KMS-11 (cell line): ENCODE measurements at regions not wholly inside any gene's neighbourhood (a gene's known extent, or its start where the extent isn't known, plus 50 kb on each side); places are given as distances from the start of the nearest gene placed in this dataset.

Experiments
- H2AFZ ChIP-seq: fragments of 200-600 bp; sonication (generic); 2 replicates; pipeline ENCODE4 v1.6.1; 2016; ENCODE audit warnings: antibody characterized with exemption, mixed run types, low read depth
- H3K27ac ChIP-seq: fragments of 200-600 bp; sonication (generic); 2 replicates; pipeline ENCODE4 v1.6.1; 2016; ENCODE audit warnings: mild to moderate bottlenecking, mixed run types
- H3K27me3 ChIP-seq: fragments of 200-600 bp; sonication (generic); 2 replicates; pipeline ENCODE4 v1.6.1; 2017; ENCODE audit warnings: mild to moderate bottlenecking, low read depth, mixed run types, moderate library complexity; ENCODE audit not compliant: insufficient read depth
- H3K36me3 ChIP-seq: fragments of 200-600 bp; sonication (generic); 2 replicates; pipeline ENCODE4 v1.6.1; 2017; ENCODE audit warnings: mild to moderate bottlenecking, mixed run types; ENCODE audit not compliant: insufficient read depth
- H3K4me1 ChIP-seq: fragments of 200-600 bp; sonication (generic); 2 replicates; pipeline ENCODE4 v1.6.1; 2016; ENCODE audit warnings: mild to moderate bottlenecking, low read depth, mixed run types; ENCODE audit not compliant: poor library complexity, severe bottlenecking
- H3K4me2 ChIP-seq: fragments of 200-600 bp; sonication (generic); 2 replicates; pipeline ENCODE4 v1.7.0; 2016; ENCODE audit warnings: mild to moderate bottlenecking, mixed run types
- H3K4me3 ChIP-seq: fragments of 200-600 bp; sonication (generic); IDR thresholded peaks from 2 replicates; pipeline ENCODE4 v1.6.1; 2017; ENCODE audit warnings: low read depth, low read length, mixed read lengths; ENCODE audit not compliant: insufficient read depth
- H3K79me2 ChIP-seq: fragments of 200-600 bp; sonication (generic); 2 replicates; pipeline ENCODE4 v1.6.1; 2016; ENCODE audit warnings: low read depth, mixed run types; ENCODE audit not compliant: insufficient read depth
- H3K9ac ChIP-seq: fragments of 200-600 bp; sonication (generic); 2 replicates; pipeline ENCODE4 v1.6.1; 2016; ENCODE audit warnings: mild to moderate bottlenecking, mixed run types
- H4K20me1 ChIP-seq: fragments of 200-600 bp; sonication (generic); 2 replicates; pipeline ENCODE4 v1.6.1; 2016; ENCODE audit warnings: mild to moderate bottlenecking, mixed run types; ENCODE audit not compliant: insufficient read depth
- CTCF ChIP-seq: fragments of 200-600 bp; sonication (generic); conservative IDR thresholded peaks from 2 replicates; pipeline ENCODE4 v1.6.1; 2017; ENCODE audit warnings: low read depth, mild to moderate bottlenecking, antibody characterized with exemption, low read length, moderate library complexity, mixed read lengths

- Histone ChIP-seq H3K36me3 (no peaks in the 10 kb centered on the region), H4K20me1 (no peaks in the 10 kb centered on the region), H3K4me2 (no peak overlapping the region), H3K79me2 (no peaks in the 10 kb centered on the region), H2AFZ (no peak overlapping the region), H3K27me3 (no peaks in the 10 kb centered on the region), H3K4me3 (no peak overlapping the region), H3K4me1 (no peaks in the 10 kb centered on the region), H3K9ac (no peak overlapping the region), H3K27ac (no peak overlapping the region)
- TF ChIP-seq CTCF = no peak
Observed at GRCh38 chr7:42385912-42386311, 148.9 kb upstream of the GLI3 start.

GRCh38 chr7:42381161-42381560, 144.2 kb upstream of the GLI3 start:
- Histone ChIP-seq H3K79me2 (no peaks in the 10 kb centered on the region), H3K36me3 (no peaks in the 10 kb centered on the region), H4K20me1 (no peaks in the 10 kb centered on the region), H3K27ac (no peak overlapping the region), H3K4me3 (no peak overlapping the region), H3K4me1 (no peaks in the 10 kb centered on the region), H3K4me2 (no peak overlapping the region), H3K9ac (no peak overlapping the region), H3K27me3 (no peaks in the 10 kb centered on the region), H2AFZ (no peak overlapping the region)
- TF ChIP-seq CTCF = no peak

GRCh38 chr7:42380401-42380800, 143.4 kb upstream of the GLI3 start:
- TF ChIP-seq CTCF = no peak
- Histone ChIP-seq H3K4me3 (no peak overlapping the region), H4K20me1 (no peaks in the 10 kb centered on the region), H3K9ac (no peak overlapping the region), H3K36me3 (no peaks in the 10 kb centered on the region), H2AFZ (no peak overlapping the region), H3K4me2 (no peak overlapping the region), H3K27me3 (no peaks in the 10 kb centered on the region), H3K79me2 (no peaks in the 10 kb centered on the region), H3K4me1 (no peaks in the 10 kb centered on the region), H3K27ac (no peak overlapping the region)

GRCh38 chr7:42378149-42378548, 141.1 kb upstream of the GLI3 start:
- H3K4me1 ChIP-seq = no peaks in the 10 kb centered on the region
- no peak overlapping the region for H3K27ac ChIP-seq
- no peaks in the 10 kb centered on the region for H3K79me2 ChIP-seq
- TF ChIP-seq CTCF = no peak
- no peak overlapping the region for H3K4me3 ChIP-seq
- H3K4me2 ChIP-seq = no peak overlapping the region
- H3K9ac ChIP-seq = no peak overlapping the region
- no peak overlapping the region for H2AFZ ChIP-seq
- H3K27me3 ChIP-seq = no peaks in the 10 kb centered on the region
- H4K20me1 ChIP-seq = no peaks in the 10 kb centered on the region
- H3K36me3 ChIP-seq = no peaks in the 10 kb centered on the region

- no peaks in the 10 kb centered on the region for H4K20me1 ChIP-seq
- no peak for TF ChIP-seq CTCF
- H3K27me3 ChIP-seq = no peaks in the 10 kb centered on the region
- no peak overlapping the region for H3K9ac ChIP-seq
- H3K27ac ChIP-seq = no peak overlapping the region
- no peak overlapping the region for H2AFZ ChIP-seq
- H3K4me1 ChIP-seq = no peaks in the 10 kb centered on the region
- no peaks in the 10 kb centered on the region for H3K36me3 ChIP-seq
- no peak overlapping the region for H3K4me3 ChIP-seq
- H3K4me2 ChIP-seq = no peak overlapping the region
- H3K79me2 ChIP-seq = no peaks in the 10 kb centered on the region
Observed at GRCh38 chr7:42373285-42373684, 136.3 kb upstream of the GLI3 start.
